ENCODE measurements at regions not wholly inside any gene's neighbourhood (a gene's known extent, or its start where the extent isn't known, plus 50 kb on each side); places are given as distances from the start of the nearest gene placed in this dataset.
"Not testable (repeated sequence)": the region's sequence is repeated elsewhere in the genome, so short reads cannot be mapped to it uniquely, and the experiment has no call there.

DNA sequence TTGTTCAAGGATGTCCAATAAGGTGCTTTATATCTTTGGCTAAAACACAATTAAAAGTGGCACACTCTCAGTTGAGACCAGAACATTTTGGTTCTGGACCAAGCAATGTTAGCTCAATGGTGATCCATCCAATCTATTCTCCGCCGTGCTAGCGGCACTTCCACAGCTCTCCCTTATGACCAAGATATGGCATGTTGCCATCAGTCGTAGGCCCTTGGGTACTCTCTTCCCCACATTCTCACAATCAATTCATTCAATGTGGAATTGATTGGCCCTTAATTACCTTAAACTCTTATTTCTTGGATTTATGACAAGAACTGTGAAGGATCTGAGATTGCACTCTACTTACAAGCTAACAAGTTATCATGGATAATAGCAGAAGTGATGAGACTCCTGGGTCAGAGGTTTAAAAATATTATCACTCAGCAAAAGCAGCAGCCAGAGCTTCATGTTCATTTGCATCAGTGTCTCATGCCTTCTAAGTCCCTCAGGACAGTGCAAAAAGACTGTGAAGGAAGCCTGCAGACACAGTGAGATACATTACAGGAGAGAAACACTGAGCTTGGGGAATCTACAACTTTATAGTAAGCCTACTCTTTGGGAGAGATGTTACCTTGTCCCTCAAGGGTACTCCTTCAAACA, 80.0 kb upstream of the ARG1 start:
- H3K27me3 Mint-ChIP-seq, result peaks cover 0 to 5% (median 0%) of the 10 kb centered on the region in 3 donors
- peaks cover 0 to 4% (median 0%) of the 10 kb centered on the region in 7 donors for H3K9me3 Mint-ChIP-seq
- H3K27ac Mint-ChIP-seq, result no peak overlapping the region
- H3K4me1 Mint-ChIP-seq, result no peaks in the 10 kb centered on the region
- no peaks in the 10 kb centered on the region for H3K36me3 Mint-ChIP-seq
- H3K4me3 Mint-ChIP-seq, result no peak overlapping the region
- DNase-seq (no peak), ATAC-seq (ENCODE audit: low read depth in 2 of 2) (no peak)

DNA sequence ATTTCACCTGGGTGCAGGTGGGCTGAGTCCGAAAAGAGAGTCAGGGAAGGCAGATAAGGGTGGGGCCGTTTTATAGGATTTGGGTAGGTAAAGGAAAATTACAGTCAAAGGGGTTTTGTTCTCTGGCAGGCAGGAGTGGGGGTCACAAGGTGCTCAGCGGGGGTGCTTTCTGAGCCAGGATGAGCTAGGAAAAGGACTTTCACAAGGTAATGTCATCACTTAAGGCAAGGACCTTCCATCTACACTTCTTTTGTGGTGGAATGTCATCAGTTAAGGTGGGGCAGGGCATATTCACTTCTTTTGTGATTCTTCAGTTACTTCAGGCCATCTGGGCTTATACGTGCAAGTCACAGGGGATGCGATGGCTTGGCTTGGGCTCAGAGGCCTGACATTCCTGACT, 68.6 kb upstream of the ARG1 start:
- ATAC-seq (ENCODE audit: low read depth in 2 of 2); DNase-seq; H3K9me3 Mint-ChIP-seq; H3K4me1 Mint-ChIP-seq; H3K27ac Mint-ChIP-seq; H3K36me3 Mint-ChIP-seq; H3K4me3 Mint-ChIP-seq: not testable (repeated sequence)
- peaks cover 0 to 12% (median 6%) of the 10 kb centered on the region in 3 donors for H3K27me3 Mint-ChIP-seq

DNA sequence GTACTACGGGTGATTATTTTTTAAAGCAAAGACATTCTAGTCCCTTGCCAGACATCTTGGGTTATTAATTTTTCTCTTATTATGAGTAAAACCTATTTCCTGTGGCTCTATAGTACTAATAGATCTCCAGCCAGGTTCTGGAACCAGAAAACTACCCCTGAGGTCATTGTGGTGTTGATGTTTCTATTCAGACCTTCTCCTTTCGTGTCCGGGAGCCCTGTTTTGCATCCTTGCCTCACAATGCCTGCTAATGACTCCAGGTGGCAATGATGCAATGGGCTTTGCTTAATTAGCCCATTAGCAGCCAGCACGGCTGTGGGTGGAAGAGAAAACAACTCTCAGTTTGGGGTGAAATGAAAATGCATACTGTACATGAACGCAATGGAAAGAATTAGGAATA, 62.9 kb upstream of the ARG1 start:
- ATAC-seq (ENCODE audit: low read depth in 2 of 2) (no peak), DNase-seq (no peak)
- H3K27me3 Mint-ChIP-seq, result peaks cover 0 to 12% (median 6%) of the 10 kb centered on the region in 3 donors
- no peak overlapping the region for H3K4me3 Mint-ChIP-seq
- H3K9me3 Mint-ChIP-seq, result peaks cover 0 to 5% (median under 1%) of the 10 kb centered on the region in 7 donors
- no peak overlapping the region for H3K27ac Mint-ChIP-seq
- no peaks in the 10 kb centered on the region for H3K36me3 Mint-ChIP-seq
- no peaks in the 10 kb centered on the region for H3K4me1 Mint-ChIP-seq

DNA sequence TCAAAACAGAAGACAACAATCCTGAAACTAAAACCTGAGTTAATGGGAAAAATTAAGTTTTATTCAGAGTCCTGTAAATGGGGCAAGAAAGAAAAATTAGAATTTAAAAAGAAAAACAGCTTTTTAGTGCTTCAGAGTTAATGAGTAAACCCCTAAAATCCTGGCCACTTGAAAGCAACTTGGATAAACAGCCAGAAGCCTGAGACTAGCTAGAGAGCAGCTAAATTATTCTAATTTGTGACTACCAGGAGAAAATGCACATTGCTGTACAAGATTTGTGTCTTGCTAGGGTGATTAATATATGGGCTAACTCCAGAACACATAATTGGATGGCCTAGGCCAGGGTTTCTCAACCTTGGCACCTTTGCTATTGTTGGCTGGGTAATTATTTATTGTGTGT, 62.4 kb upstream of the ARG1 start:
- Mint-ChIP-seq H3K36me3 (no peaks in the 10 kb centered on the region), H3K4me3 (no peak overlapping the region), H3K27me3 (peaks cover 0 to 12% (median 6%) of the 10 kb centered on the region in 3 donors), H3K9me3 (peaks cover 0 to 10% (median 4%) of the 10 kb centered on the region in 7 donors), H3K27ac (no peak overlapping the region), H3K4me1 (no peaks in the 10 kb centered on the region)
- ATAC-seq (ENCODE audit: low read depth in 2 of 2) (no peak), DNase-seq (no peak)

DNA sequence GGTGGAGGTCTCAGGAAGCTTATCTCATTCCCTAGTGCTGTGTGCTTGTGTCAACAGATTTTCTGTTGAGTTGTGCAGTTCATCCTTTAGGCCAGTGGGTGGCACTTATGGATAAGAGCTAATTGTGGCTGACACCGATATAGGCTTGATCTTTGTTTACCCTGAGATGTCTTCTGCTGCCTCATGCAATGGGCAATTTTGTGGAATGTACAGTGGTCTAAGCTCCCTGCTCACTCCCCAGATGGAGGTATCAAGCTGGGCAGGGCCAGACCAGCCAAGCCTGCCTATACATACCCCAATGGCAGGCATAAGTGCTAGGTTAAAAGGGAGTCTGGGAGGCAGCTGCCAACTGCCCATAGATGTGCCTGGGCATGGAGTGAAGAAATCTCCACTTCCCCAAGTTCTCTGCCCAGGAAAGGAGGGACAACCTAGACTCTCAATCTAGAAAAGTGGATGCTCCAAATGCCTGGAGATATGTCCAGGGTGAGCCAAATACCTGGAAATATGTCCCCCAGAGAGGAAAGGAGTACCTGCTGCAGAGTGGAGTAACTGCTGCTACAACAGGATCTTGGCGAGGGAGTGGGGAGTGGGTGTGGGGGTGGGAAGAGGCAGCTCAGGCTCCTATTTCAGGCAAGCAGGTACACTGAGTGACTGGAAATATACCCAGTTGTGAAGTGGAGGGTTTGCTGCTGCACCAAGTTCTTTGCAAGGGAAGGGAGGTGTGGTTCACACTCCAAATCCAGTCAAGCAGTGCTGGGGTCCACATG, 53.2 kb upstream of the ARG1 start:
- DNase-seq (peak; percentile 10), ATAC-seq (ENCODE audit: low read depth in 2 of 2) (peak; percentile 46 to 70)
- H3K36me3 Mint-ChIP-seq, result peaks cover 0 to 8% of the 10 kb centered on the region in 2 donors
- peaks cover 4 to 39% (median 25%) of the 10 kb centered on the region in 7 donors for H3K9me3 Mint-ChIP-seq
- no peaks in the 10 kb centered on the region for H3K4me1 Mint-ChIP-seq
- H3K4me3 Mint-ChIP-seq, result peak overlapping the region in 1 of 8 donors; percentile 38
- no peaks in the 10 kb centered on the region for H3K27me3 Mint-ChIP-seq
- no peak overlapping the region for H3K27ac Mint-ChIP-seq
